GM18858 (cell line): ENCODE measurements at regions not wholly inside any gene's neighbourhood (a gene's known extent, or its start where the extent isn't known, plus 50 kb on each side); places are given as distances from the start of the nearest gene placed in this dataset.
"Not testable (repeated sequence)": the region's sequence is repeated elsewhere in the genome, so short reads cannot be mapped to it uniquely, and the experiment has no call there.

Experiments used
- ATAC-seq: cut with Tn5 transposase; IDR thresholded peaks from one replicate; pipeline ENCODE4 v1.9.1; 2021; ENCODE audit not compliant: unreplicated experiment

DNA sequence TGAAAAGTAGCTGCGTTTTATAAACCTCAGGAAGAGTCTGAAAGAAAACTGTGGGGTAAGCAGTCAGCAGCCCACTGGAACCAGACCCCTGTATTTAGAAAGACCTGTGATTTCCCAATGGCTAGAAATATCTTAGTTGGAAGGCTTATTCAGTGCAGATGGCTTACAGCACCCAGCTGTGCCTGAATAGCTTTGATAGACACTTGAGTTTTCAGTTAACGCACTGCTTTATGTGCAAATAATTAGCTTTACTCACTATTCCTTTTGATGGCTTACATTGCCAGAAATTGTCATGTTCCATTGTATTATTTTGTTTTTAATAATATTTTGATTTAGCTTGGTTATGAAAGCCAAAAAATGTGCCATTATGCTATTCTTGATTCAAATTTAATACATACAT, 465.3 kb upstream of the SYNCRIP start:
- no peak for ATAC-seq

DNA sequence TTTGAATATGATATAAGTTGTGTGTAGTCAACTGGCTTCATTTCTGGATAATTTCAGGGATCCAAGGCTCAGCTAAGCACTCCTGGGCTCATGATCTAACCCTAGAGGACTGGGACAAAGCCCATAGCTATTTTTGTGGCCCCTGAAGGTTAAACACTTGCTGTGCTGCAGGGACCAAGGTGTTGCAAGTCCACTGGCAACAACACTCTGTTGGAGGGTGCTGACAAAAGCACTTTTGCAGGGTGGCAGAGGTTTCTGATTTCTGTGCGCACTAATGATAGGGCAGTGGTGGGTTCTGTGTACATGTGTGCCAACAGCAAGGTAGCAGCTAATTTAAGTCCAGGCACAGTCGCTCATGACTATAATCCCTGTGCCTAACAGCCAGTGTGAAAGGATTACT, 445.3 kb upstream of the SYNCRIP start:
- no peak for ATAC-seq

DNA sequence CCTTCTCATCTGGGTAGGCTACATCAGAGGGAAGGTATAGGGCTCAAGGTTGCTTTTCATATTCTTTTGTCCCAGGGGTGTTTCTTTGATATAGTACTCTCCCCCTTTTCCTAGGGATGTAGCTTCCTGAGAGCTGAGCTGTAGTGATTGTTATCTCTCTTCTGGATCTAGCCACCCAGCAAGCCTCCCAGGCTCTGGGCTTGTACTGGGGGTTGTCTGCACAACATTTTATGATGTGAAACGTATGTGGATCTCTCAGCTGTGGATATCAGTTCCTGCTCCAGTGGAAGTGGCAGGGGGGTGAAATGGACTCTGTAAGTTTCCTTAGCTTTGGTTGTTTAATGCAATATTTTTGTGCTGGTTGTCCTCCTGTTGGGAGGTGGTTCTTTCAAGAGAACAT, 437.3 kb upstream of the SYNCRIP start:
- ATAC-seq: no peak

DNA sequence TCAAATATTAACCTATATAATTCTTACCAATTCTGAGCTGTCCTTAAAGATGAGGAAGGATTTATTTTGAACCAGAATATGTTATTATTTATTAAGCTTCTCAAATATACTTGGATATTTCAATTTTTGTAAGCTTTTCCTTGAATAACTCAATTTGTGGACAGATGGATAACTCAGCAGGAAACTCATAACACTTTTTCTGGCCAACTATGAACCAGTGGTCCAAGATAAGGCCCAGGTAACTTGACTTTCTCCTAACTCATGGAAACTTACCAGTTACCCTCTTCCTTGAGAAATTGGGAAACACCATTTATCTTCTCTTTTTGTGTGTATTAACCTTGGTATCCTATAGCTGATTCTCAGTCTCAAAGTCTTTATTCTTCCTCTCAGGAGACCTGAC, 427.5 kb upstream of the SYNCRIP start:
- no peak for ATAC-seq

DNA sequence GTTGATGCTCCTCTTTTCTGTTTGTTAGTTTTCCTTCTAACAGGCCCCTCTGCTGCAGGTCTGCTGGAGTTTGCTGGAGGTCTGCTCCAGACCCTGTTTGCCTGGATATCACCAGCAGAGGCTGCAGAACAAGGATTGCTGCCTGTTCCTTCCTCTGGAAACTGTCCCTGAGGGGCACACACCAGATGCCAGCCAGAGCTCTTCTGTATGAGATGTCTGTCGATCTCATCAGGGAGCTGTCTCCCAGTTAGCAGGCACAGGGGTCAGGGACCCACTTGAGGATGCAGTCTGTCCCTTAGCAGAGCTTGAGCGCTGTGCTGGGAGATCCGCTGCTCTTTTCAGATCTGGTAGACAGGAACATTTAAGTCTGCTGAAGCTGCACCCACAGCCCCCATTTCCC, 422.3 kb upstream of the SYNCRIP start:
- ATAC-seq: not testable (repeated sequence)

DNA sequence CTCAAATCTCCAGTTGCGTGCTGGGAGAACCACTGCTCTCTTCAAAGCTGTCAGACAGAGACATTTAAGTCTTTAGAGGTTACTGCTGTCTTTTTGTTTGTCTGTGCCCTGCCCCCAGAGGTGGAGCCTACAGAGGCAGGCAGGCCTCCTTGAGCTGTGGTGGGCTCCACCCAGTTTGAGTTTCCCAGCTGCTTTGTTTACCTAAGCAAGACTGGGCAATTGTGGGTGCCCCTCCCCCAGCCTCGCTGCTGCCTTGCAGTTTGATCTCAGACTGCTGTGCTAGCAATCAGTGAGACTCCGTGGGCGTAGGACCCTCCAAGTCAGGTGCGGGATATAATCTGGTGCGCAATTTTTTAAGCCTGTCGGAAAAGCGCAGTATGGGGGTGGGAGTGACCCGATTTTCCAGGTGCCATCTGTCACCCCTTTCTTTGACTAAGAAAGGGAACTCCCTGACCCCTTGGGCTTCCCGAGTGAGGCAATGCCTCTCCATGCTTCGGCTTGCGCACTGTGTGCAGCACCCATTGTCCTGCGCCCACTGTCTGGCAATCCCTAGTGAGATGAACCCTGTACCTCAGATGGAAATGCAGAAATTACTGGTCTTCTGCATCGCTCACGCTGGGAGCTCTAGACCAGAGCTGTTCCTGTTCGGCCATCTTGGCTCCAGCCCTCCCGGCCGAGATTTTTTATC, 414.8 kb upstream of the SYNCRIP start:
- ATAC-seq: not testable (repeated sequence)

DNA sequence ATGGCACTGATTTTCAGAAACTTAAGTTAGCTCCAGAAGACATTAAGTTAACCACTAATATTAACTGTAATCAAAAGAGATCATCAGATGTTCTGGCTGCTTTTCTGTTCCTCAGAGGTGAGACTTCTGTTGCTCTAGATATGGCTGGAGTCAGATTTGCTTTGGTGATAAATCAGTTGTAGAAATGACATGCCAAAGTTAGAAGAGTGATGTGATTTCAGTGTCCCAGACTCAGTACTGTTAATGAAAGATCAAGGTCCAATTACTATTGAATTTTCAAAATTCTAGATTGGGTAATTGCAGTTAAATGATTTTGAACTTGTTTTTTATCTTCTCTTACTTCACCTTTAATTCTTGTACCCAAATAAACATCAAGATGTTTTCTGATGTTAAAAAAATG, 402.4 kb upstream of the SYNCRIP start:
- no peak for ATAC-seq

DNA sequence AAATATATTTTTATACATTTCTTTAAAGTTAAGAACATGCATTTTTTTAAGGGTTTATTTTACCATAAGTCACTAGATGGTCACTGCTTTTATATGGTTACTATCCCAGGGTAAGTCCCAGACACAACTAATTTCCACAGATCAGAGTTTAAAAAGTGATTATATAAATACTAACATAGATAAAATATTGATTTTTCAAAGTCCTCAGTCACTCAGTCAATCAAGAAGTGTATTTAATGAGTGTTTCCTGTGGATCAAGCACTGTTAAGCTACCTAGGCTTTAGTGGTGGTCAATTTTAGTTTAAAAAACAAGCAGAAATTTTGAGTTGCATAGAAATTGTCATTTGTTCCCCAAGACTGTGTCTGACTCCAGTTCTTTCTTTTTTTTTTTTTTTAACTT, 399.5 kb upstream of the SYNCRIP start:
- ATAC-seq: no peak

DNA sequence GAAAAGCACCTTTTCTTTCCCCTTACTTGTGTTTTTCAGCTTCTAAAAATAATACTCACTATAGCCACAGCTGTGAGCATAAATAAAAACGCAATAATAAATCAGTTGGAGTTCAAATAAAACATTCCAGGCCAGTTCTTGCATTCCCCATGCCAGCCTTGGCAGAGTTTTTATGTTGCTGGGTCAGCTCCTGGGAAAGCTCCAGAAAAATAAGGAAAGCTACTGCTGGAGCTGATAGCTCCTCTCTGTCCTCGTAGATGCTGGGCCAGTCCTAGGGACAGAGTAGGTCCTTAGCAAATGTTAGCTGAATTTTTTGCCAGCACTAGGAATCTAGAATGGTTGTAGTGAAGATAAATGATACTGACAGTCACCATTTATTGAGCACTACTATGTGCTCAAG, 389.0 kb upstream of the SYNCRIP start:
- no peak for ATAC-seq

DNA sequence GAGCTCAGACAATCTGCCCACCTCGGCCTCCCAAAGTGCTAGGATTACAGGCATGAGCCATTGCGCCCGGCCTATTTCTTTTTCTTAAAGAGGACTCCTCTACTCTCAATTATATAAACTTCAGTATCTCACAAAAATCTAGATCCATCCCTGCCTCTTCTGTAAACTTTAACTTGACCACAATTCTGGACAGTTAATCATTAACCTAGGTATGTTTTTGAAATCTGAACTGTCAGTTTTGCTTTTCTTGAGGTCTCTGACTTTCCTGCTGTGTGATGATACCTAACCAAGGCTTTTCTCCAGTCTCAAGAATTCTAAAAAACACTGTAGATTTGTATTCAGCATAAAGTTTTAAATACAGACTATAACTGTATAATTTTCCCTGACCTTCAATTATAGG, 388.2 kb upstream of the SYNCRIP start:
- no peak for ATAC-seq

DNA sequence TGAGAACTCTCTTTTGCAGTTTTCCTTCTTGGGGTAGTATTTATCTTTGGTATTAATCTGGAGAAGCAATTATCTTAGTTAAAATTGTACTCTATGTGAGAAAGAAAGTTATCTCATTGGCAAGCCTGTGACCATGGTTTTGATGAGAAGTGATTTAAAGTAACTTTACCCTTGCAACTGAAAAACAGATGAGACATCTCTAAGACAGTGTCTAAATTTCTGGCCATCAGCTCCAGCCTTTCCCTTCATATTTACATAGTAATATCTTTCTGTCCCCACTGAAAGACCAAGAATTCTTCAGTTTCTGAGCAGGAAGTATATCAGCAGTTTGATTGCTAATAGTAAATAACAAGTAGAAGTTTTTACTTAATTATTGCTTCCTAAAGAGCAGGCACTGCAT, 386.1 kb upstream of the SYNCRIP start:
- ATAC-seq: no peak

DNA sequence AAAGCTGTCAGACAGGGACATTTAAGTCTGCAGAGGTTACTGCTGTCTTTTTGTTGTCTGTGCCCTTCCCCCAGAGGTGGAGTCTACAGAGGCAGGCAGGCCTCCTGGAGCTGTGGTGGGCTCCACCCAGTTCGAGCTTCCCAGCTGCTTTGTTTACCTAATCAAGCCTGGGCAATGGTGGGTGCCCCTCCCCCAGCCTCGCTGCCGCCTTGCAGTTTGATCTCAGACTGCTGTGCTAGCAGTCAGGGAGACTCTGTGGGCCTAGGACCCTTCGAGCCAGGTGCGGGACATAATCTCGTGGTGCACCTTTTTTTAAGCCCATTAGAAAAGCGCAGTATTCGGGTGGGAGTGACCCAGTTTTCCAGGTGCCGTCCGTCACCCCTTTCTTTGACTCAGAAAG, 384.2 kb upstream of the SYNCRIP start:
- ATAC-seq: not testable (repeated sequence)

DNA sequence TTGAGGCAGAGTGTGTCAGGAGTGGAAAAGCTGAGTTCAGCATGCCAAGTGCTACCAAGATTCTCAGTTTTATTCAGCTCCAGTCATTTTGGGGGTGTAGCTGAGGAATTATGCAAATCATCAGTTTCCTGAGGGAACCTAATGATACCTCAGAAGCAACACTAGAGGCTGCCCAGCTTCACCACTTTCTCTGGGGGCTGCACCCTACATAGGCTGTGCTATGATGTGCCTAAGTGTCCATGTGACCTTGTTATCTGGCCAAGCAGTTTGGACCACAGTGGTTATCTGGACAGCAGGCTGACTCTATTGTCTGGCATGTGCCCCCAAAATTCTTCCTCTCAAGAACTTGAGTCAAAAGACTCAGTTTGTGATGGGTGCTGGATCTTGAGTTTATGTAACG, 374.6 kb upstream of the SYNCRIP start:
- peak; percentile 71 for ATAC-seq

DNA sequence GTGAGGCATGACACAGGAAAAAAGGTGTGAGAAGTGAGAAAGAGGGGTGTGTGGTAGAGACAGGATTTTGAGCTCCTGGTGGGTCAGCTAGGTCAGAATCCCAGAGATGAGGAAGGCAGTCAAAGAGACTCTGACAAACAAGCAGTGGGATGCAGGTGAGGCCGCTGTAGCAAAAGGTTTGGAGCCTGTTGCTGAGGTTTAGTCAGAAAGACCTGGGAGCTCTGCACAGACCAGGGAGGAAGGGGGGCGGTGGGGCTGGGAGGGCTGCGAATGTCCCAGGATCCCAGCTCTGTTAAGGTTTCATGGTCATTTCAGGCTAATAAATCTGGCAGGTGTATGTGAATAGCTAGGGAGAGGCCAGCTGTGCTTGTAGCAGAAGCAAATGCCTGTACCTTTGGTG, 373.9 kb upstream of the SYNCRIP start:
- ATAC-seq: no peak

DNA sequence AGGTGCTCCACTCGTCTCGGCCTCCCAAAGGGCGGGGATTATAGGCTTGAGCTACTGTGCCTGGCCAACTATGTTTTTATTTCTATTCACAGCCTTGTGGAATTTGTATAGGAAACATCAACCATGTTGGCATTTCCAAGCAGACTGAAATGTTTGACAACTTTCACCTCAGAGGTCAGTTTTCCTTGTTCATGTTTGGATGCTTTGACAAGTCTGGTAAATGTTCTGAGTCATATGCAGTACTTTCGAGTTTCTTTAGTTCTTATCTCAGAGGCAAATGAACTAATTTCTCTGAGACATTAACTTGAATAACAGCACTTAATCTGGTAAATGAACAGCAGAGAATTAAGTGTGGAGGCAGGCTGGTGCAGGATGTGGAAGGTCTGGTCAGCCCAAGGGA, 373.4 kb upstream of the SYNCRIP start:
- ATAC-seq: no peak

DNA sequence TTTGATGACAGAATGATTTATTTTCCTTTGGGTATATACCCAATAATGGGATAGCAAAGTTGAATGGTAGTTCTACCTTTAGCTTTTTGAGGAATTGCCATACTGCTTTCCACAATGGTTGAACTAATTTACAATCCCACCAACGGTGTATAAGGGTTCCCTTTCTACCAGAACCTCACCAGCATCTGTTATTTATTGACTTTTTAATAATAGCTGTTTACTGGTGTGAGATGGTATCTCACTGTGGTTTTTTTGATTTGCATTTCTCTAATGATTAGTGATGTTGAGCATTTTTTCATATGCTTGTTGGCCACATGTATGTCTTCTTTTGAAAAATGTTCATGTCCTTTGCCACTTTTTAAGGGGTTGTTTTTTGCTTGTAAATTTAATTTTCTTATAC, 370.3 kb upstream of the SYNCRIP start:
- ATAC-seq: not testable (repeated sequence)

DNA sequence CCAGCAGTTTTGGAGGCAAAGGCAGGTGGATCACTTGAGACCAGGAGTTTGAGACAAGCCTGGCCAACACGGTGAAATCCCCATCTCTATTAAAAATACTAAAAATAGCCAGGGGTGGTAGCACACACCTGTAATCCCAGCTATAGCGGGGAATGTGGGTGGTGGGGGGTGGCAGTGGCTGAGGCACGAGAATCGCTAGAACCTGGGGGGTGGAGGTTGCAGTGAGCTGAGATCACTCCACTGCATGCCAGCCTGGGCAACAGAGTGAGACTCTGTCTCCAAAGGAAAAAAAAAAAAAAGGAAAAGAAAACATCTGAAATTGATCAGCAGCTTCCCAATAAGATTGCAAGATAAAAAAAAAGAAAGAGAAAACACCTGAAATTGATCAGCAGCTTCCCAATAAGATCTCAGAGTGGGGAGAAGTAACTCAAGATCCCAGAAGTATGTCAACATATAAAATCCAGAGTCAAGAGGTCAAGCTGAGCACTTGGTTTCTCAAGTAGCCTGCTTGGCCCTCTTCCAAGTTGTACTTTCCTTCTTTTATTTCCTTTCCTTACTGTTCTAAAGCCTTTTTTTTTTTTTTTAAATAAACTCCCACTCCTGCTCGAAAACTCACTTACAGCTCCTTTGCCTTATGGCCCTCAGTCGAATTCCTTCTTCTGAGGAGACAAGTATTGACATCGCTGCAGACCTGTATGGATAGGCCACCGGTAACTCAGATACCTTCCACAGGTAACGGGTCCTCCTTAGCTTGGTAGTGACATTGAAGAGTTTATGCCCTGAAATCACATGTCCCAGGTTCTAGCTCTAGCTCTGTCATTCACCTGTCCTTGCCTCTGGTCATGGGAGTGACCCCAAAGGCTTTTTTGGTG, 368.5 kb upstream of the SYNCRIP start:
- no peak for ATAC-seq

DNA sequence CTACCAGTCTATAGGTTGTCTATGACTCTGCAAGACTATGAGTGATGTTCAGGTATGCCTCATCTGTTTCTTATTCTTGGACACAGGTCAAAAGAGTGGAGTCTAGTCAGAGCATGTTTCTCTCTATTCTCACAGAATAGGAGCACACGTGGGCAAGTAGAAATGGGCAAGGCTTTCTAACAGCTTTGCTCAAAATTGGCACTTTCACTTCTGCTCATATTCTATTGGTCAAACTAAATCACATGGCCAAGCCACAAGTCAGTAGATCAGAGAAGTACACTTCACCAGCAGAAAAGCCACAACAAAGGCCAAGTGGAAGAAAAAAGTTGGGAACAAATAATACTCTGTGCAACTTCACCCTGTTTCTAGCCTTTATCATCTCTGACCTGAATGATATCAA, 354.5 kb upstream of the SYNCRIP start:
- ATAC-seq: no peak

DNA sequence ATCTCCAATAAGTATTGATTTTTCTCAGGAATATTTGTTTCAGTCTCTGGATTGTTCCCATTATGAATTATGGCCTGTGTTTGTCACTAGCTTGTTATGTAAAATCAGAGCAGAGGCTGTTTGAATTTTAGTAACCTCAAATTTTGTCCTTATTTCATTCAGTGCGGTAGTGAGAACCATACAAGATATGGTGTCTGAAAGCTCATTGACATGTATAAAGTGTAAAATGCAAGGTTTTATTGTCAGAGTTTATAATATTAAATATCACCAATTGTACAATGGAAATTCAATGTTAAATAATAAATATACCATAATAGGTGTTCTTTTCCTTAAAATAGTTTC, 353.3 kb upstream of the SYNCRIP start:
- ATAC-seq: no peak

DNA sequence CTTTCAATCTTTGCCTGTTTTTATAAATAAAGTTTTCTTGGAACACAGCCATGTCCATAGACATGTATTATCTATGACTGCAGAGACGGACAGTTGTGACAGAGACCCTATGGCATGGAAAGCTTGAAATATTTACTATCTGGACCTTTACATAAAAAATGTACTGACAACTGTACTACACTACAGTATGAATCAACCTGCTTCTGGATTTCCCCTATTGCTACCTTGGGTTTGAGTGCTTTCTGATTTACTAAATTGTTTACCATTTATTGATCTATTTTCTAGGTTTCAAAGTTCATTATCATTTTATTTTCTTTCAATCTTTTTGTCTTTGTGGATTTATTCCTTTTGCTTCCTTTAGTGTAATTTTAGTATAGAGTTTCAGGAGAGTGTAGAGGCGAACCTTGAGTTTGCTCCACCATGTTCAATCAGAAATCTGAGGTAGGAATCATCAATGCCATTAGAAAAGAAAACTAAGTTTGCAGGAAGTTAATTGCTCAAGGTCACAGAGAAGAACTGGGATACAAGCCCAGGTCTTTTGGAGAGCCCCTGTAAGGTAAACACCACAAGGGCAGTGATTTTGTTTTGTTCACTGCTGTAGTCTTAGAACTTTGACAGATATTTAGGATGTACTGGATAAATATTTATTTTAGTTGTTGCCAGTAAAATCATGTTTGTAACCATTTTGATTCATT, 352.8 kb upstream of the SYNCRIP start:
- ATAC-seq: no peak

DNA sequence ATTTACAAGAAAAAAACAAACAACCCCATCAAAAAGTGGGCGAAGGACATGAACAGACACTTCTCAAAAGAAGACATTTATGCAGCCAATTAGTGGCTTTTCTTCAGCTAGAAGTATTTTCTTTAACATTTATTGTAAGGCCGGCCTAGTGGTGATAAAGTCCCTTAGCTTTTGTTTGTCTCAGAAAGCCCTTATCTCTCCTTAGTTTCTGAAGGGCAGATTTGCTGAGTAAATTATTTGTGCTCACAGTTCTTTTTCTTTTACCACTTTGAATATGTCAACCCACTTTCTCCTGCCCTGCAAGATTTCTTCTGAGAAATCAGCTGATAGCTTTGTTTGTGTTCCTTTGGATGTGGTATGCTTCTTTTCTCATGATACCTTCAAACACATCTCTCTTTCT, 344.0 kb upstream of the SYNCRIP start:
- no peak for ATAC-seq

DNA sequence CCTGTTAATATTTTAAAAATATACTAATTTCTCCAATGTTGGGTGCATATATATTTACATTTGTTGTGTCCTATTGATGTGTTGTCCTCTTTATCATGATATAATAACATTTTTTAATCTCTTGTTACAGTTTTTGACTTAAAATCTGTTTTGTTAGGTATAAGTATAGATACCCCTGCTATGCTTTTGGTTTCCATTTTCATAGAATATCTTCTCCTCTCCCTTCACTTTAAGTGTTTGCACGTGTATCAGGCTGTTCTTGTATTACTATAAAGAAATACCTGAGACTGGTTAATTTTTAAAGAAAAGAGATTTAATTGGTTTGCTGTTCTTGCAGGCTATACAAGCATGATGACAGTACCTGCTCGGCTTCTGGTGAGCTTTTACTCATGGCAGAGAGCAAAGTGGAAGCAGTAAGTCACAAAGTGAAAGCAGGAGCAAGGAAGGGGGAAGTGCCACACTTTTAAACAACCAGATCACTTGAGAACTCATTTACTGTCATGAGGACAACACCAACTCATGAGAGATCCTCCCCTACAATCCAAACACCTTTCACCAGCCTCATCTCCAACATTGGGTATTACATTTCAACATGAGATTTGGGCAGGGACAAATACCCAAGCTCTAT, 340.5 kb upstream of the SYNCRIP start:
- peak; percentile 56 for ATAC-seq
